Activated T-helper 1 cell treated with anti-CD3 and anti-CD28 coated beads, Interleukin-2, amount 50 U/mL, for 16 hours (primary cell): ENCODE measurements at regions not wholly inside any gene's neighbourhood (a gene's known extent, or its start where the extent isn't known, plus 50 kb on each side); places are given as distances from the start of the nearest gene placed in this dataset.

Experiments used
- DNase-seq, 2 donors: peaks; one replicate each; pipeline ENCODE4 v3.0.0-alpha.2; 2020; ENCODE audit warnings: low read depth in 1 of 2, low spot score in 1 of 2

DNA sequence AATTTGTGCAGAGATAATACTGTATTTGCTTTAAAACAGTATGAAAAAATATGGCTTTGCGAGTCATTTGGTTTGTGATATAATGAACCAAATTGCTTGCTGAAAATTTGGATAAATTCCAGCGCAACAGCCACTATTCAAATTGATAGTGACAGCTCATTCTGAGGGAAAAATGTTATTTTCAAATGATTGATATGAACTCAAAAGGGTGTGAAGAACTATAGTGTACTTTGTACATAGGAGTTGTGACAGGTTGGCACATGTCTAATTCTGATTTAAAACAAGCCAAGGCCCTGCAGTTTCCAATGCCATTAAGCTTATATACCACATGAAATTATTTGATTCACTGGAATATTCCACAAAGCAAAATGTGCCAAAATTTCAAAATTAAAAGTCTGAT lies 1628.9 kb upstream of the AGA start:
- DNase-seq, result no peak

DNA sequence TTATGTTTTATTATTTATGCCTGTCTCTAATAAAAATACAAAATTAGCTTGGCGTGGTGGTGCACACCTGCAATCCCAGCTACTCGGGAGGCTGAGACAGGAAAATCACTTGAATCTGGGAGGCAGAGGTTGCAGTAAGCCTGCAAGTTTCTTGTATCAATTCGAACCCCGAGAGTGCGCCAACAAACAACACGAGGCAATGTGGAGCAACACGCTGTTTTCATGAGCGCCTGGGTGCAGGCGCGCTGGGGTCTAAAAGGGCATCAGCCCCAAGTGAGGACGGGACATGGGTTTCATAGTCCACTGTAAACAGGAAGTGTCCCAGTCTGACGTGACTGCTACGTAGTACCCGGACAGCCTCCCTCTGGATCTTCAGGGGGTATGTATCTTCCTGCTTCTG lies 1634.6 kb upstream of the AGA start:
- DNase-seq, result no peak

DNA sequence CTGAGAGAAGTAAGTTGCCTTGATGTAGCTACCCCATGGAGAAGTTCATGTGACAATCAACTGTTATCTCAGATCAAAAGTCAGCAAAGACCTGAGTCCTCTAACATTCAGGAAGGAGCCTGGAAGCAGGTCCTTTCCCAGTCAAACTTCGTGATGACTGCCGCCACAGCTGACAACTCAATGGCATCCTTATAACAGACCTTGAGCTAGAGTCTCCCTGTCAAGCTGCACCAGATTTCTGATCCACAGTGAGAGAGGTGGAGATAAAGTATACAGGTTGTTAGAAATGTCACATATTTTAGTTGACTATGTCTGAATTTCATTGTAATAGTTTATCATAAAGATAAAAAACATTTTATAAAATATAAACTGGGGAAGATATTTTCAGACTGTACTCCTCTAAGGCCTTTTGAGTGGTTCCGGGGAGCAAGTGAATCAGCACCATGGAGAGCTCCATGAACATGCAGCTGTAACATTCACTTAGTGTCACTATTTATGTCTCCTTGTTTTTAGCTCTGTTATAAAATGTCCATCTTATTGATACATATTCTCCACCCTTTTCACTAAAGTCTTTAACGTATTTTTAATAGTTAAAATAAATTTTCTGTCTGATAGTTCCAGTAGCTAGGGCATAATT lies 1653.5 kb upstream of the AGA start:
- no peak for DNase-seq

DNA sequence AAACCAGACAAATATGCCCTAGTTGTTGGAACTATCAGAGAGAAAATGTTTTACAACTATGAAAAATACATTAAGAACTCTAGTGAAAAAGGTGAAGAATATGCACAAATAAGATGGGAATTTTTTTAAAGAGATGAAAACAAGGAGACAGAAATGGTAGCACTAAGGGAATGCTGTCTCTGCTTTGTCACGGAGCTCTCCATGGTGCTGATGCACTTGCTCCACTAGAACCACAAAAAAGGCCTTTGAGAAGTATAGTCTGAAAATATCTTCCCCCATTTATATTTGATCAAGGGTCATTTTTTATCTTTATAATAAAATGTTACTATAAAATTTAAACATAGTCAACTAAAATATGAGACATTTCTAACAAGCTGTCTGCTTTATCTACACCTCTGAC lies 1655.5 kb upstream of the AGA start:
- DNase-seq, result no peak

DNA sequence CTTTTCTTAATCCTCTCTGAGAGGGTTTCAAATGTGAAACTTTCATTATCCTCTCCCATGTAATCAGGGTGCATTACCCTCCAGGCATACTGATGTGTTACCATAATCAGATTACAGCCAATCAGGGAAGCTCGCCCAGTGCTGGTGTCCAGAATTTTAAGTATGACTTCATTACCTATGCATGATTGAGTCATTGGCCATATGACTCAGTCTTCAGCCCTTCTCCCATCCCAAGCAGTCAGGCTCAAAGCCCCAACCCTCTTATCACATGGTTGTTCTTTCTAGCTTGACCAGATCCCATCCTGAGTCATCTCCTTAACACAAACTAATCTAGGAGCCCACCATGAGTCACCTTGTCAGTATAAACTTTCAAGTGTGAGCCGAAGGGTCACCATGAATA lies 1668.1 kb upstream of the AGA start:
- DNase-seq, result no peak

DNA sequence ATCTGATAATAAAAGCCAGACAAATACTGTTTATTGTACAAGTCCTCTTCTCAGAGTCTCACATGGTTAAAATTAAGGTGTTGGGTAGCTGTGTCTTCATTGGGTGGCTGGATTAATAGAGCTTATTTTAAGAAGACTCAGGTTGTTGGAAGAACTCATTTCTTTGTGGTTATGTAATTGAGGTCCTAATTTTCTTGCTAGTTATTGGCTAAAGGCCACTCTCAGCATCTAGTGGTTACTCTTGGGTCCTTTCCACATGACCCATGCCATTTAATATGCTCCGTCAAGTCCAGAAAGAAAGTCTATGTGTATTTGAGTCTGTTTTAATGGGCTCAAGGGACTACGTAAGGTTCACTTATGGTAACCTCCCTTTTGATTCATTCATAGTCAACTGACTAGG lies 1668.6 kb upstream of the AGA start:
- DNase-seq, result no peak

DNA sequence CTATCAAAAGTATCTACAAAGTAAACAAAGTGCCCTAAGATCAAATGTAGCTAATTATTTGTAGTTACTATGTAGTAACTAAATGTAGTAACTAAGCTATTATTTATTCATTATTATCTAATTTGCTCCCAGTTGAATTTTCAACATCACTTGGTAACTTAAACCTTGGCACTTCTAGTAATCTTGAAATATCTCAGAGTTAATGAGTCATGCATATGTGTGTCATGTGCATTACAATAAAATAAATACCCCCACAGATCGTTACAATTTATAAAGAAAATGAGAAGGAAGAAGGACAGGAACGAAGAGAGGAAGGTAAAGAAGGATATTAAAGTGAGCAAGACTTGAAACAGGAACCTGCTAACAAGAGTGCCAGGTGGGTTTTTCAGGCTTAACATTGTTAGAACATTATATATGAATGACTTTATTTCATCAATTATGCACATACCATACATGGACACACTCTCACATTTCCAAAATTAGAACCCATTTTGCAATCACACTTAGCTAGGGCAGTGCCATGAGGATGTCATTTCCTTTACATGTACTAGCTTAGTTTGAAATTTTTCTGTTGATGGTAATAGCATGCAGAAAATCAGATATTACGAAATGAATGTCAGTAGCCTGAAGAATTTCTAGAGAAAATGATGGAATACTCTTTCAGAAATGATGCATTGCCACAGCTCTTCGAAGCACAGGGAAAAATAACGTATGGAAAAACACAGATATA lies 1670.4 kb upstream of the AGA start:
- no peak for DNase-seq

DNA sequence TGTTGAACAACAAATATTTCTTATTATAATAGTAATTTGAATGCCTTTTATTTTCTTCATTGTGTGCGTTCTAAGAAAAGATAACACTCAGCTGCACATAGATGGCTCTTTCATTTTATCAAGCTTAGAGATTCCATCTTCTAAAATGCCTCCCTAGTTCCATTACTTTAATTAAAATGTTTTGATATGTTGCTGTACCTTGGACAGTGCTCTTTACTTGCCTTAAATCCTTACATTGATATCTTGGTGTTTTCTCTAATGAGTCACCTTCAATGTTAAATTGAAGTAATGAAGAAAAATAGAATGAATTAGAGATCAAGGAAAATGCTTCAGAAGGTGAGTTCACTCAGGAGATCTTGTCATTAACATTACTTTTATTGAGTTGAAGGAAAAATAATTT lies 1672.4 kb upstream of the AGA start:
- no peak for DNase-seq

DNA sequence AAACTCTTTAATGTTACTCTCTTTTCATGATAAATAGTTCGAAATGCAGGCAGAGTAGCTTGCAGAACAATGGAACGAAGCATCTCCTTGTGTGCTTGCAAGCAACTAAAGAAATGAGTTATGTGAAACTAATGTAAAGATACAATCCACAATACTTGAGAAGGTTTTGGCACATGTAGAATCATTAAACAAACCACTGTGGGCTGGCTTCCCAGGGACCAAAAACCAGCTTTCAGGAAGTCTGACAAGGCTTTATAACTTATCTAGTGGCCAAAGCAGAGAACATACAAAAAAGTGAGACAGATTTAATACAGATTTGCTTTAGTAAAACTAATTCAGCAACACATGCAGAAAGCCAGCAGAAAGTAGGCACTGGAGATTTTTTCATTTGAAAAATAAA lies 1673.8 kb upstream of the AGA start:
- no peak for DNase-seq

DNA sequence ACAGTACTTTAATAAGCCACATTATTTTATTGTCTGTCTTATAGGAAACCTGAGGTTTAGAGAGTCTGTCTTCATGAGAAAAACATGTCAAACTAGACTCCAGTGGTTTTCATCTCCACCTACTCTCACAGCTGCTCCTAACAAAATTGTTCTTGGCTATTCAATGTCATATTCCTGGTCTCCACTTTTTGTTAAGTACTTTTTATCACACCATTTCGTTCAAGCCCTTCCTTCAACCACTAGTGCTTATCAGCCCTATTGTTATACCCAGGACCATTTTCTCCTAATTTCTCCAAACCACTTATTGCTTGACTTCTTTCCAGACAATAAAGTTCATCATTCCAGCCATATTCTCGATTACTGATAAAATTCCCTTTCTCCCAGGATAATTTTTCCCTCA lies 1674.3 kb upstream of the AGA start:
- DNase-seq, result no peak

DNA sequence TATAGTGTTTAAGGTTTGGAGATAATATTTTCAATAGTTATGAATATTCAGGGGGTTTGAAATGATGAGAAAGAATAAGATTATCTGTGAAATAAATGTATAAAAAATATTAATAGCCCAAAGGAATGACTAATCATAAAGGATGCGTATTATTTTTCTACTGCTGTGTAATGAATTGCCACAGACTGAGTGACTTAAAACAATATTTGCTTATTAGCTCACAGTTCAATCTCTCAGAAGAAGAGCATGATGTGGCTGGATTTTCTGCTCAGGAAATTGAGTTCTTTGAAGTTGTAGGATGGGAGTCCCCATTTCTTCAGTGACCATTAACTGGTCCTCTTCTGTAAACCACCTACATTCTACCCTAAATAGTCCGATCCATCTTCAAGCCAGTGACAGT lies 1680.8 kb upstream of the AGA start:
- no peak for DNase-seq

DNA sequence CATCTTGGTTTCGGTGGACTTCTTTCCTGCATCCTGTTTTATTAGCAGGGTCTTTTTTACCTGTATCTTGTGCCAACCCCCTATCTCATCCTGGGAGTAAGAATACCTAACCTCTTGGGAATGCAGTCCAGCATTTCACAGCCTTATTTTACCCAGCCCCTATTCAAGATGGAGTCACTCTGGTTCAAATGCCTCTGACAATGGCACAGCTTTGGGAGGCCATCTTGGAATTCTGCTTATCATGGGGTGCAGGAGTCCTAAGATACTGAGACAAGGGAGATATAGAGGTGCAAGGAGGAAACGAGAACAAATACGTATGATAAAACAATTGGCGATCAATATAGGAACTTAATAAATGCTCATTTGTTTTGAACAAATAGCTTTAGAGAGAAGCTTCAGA lies 1682.2 kb upstream of the AGA start:
- DNase-seq, result no peak

DNA sequence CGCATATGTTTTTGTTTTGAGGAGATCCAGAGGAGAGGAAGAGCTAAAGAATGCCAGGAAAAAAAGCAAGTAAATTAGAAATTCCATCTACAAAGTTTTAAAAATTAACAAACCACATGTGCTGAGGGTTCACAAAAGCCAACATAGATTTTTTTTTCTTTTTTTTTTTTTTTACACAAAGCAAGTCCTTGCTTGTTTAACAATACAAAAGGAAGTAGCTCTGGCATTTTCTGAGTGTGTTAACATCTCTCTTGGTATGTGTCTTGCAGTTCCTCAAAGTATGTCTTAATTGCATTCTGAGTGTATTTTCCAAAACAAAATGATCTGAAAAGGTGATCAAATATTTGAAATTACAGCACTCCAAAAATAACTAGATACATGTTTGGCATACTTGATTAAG lies 1682.7 kb upstream of the AGA start:
- no peak for DNase-seq

DNA sequence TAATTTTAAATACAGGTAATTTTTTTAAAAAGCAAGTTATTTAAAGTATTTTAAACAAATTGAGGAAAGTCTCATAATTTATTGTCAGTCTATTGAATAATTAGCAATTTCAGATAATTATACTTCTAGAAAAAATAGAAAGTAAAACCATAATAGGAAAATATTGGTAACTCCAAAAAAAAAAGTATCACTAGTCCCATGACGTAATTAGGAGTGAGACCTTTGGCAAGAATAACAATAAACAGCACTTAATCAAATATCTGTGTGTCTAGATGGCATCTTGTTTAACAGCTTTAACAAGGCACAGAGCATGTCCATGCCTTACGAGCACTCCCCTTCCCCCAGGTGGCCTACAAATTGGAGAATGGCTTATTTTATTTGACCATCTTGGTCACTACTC lies 1683.6 kb upstream of the AGA start:
- DNase-seq, result no peak

DNA sequence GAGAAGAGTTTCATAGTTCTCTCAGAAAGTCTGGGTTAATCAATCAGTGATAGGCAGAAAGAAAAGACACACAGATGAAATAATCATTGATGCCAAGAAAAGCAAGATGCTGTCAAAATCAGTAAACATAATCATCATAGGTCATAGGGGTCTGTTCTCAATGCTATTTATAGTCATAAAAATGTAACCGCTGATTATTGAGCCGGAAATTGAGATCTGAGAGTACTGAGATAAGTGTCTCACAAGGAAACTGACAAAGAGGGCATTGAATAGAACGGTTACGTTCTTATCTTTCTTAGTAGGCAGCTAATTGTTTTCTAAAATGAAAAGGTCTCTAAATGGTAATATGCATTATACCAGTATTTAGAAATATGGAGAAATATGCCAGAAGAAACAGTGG lies 1686.1 kb upstream of the AGA start:
- DNase-seq, result no peak

DNA sequence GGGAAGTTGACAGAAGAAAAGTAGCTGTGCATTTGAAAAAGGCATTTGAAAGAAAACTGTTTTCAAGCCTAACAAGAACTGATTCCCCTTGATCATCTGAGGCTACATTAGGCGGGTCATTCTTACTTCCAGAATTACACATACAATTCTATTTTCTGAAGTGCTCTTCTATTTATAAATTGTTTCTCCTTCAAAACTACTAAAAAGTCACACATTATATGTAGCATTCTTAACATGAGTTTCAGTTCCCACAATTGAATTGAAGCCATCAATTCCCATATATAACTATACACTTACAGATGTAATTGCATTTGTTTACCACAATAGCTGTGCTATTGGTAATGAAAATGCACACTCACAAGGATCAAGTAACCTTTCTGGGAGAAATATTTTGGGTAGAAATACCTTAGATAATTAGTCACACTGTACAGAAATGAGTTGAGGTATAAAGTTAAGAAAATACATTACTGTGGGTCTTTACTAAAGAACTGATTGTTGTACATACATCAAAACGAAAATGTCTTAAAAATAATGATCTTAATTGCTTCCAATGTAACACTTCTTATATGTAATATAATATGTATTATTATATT lies 1688.0 kb upstream of the AGA start:
- no peak for DNase-seq

DNA sequence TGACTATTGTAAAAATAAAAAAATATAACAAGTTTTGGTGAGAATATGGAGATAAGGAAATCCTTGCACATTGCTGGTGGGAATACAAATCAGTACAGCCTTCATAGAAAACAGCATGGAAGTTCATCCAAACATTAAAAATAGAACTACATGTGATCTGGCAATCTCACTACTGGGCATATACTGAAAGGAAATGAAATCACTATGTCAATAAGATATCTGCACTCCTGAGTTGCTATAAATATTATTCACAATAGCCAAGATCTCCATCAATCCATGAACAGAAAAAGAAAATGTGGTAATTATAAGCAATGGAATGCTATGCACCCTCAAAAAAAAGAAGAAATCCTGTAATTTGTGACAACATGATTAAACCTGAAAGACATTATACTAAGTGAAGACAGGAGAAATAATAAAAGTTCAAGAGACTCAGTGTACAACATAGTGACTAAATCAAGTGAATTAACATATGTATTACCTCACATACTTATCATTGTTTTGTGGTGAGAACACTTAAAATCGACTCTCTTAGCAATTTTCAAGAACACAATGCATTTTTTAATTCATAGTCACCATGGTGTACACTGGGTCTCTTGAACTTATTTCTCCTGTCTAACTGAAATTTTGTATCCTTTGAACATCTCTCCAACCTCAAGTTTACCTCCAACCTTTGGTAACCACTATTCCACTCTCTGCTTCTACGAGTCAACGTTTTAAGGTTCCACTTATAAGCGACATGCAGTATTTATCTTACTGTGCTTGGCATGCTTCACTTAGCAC lies 1703.7 kb upstream of the AGA start:
- no peak for DNase-seq

DNA sequence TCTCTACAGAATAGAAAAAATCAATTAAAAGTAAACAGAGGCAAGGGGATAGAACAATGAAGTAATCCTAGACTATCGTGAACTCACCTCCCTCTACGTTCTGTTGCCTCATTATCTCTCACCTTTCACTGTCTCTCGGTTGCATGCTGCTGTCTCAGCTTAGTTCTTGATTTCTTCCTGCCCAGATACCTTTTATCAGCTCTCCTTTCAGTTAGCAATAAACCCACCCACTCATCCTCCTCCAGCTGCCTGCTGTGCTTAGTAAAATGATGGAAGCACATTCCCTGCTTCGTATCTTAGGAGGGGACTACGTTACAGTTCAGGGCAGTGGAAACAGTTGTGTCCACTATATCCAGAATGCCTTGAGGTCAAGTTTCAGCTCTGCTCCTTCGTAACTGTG lies 1709.5 kb upstream of the AGA start:
- no peak for DNase-seq

DNA sequence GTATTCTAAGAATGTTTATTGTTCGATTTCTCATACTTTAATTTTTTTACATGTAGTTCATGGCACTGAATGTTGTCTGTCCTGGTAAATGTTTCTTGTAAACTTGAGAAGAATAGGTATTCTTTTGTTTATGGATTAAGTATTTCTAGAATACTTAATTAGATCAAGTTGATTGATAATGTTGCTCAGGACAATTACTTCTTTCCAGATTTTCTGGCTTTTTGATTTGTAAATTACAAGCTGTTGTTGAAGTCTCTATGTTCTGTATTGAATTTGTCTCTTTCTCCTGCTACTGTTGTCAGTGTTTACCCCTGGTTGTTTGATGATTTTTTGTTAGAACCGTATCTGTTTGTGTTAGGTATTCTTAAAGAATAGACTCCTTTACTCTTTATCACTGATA lies 1720.9 kb upstream of the AGA start:
- no peak for DNase-seq

DNA sequence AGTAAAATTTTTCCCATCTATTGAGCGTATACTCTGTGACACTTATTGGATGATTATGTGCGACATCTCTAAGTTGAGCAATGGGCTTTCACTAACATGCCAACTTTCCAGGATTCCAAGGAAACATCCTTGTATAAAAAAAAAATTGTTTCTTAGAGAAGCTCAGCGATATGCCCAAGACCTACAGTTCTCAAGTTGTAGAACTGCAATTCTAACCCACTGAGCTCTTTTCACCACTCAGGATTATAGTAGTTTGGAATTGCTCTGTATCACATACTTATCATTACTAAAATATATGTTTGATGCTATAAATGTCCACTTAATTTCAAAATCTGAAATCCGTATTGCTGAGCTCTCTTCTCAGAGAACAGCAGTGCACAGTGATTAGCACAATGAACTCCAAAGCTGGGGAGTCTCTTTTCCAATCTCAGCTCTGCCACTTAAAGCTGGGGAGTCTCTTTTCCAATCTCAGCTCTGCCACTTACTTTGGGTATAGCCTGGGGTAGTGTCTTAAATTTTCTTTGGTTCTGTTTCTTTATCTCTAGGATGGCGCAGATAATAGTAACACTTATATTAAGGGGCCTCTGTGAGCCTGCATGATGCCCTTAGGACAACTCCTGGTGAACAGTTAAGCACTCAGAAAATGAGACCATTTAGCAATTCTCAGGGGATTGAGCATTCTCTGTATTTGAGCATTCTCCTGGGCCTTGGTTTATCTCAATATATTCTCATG lies 1722.2 kb upstream of the AGA start:
- DNase-seq, result no peak

DNA sequence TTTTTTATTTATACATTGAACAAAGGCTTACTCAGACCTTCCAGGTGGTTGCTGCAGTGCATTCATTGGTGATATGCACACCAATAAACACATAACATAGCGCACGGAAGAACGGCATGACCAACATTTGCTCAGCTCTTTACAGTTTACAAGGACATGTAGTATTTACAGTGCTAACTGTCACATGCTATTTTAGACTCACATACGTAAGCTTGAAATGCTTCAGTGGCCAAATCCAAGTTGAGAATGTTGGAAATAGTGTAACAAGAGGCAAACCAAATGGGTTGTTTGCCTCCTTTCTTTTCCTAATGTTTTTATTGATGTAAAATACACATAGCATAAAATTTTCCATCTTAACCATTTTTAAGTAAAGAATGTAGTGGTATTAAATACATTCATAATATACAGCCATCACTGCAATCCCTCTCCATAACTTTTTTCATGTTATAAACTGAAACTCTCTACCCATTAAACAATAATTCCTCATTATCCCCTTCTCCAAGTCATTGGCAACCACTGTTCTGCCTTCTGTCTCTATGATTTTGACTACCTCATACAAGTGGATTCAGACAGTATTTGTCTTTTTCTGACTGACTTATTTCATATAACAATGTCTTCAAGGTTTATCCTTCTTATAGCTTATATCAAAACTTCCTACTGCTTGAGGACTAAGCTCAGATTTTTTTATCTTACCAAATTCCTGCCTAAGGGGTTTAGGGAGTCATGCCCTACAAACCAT lies 1722.9 kb upstream of the AGA start:
- no peak for DNase-seq
